Coronary artery (tissue), 2 donors: ENCODE measurements at regions not wholly inside any gene's neighbourhood (a gene's known extent, or its start where the extent isn't known, plus 50 kb on each side); places are given as distances from the start of the nearest gene placed in this dataset.

Experiments
- DNase-seq: peaks from one replicate; pipeline ENCODE4 v3.0.0-alpha.2; 2017; ENCODE audit warnings: low spot score
- H3K27ac ChIP-seq, 2 donors: fragments of 200-600 bp; sonication (generic); one replicate each; pipeline ENCODE4 v1.5.1; 2016 to 2019
- H3K4me3 ChIP-seq: fragments of 200-600 bp; sonication (generic); 2 replicates; pipeline ENCODE4 v1.5.1; 2016; ENCODE audit warnings: mild to moderate bottlenecking, moderate library complexity
- TF ChIP-seq, protein P1 (sequence below): fragments of 200-600 bp; sonication (generic); IDR thresholded peaks from one replicate; pipeline ENCODE4 v1.5.1; 2019; ENCODE audit warnings: antibody characterized with exemption

DNA sequence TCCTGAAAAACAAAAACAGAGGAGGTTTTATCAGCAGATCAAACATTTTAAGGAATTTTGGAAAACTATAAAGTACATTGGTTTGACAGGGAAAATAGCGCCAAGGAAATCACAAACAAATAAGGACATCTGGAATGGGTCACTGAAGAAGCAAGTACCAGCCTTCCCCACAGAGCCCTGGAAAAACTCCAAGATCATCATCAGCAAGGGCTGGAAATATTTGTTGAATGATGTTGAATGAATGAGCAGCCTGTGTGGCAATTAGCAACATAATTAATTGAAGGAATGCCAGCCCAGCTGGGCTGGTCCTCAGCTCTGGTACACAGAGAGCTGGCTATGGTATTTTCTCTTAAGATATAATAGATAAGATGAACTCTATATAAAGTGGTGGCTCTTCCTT is 290.4 kb downstream of the HS3ST3A1 start:
- DNase-seq, result no peak
- H3K4me3 ChIP-seq, result no peak overlapping the region
- H3K27ac ChIP-seq, result no peak overlapping the region
- TF ChIP-seq, protein P1, sequence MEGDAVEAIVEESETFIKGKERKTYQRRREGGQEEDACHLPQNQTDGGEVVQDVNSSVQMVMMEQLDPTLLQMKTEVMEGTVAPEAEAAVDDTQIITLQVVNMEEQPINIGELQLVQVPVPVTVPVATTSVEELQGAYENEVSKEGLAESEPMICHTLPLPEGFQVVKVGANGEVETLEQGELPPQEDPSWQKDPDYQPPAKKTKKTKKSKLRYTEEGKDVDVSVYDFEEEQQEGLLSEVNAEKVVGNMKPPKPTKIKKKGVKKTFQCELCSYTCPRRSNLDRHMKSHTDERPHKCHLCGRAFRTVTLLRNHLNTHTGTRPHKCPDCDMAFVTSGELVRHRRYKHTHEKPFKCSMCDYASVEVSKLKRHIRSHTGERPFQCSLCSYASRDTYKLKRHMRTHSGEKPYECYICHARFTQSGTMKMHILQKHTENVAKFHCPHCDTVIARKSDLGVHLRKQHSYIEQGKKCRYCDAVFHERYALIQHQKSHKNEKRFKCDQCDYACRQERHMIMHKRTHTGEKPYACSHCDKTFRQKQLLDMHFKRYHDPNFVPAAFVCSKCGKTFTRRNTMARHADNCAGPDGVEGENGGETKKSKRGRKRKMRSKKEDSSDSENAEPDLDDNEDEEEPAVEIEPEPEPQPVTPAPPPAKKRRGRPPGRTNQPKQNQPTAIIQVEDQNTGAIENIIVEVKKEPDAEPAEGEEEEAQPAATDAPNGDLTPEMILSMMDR, result no peak

DNA sequence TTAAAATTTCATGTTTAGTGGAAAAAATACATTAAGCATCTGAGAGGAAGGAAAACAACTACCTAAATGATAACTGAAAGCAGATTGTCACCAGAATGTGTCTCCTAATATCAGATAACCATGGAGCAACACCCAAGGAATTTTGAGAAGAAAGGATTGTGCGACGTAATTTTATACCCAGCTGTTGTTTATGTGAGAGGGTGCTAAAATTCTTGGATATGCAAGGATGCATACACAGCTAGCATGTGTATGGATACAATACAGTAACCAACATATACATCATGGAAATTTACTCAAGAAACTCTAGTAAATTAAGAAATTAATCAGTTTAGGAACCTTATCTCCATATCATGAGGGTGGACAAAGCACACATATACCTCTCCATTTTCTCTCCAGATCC is 290.9 kb downstream of the HS3ST3A1 start:
- TF ChIP-seq, protein P1, result no peak
- Histone ChIP-seq H3K4me3 (no peak overlapping the region), H3K27ac (no peak overlapping the region)
- DNase-seq, result no peak

DNA sequence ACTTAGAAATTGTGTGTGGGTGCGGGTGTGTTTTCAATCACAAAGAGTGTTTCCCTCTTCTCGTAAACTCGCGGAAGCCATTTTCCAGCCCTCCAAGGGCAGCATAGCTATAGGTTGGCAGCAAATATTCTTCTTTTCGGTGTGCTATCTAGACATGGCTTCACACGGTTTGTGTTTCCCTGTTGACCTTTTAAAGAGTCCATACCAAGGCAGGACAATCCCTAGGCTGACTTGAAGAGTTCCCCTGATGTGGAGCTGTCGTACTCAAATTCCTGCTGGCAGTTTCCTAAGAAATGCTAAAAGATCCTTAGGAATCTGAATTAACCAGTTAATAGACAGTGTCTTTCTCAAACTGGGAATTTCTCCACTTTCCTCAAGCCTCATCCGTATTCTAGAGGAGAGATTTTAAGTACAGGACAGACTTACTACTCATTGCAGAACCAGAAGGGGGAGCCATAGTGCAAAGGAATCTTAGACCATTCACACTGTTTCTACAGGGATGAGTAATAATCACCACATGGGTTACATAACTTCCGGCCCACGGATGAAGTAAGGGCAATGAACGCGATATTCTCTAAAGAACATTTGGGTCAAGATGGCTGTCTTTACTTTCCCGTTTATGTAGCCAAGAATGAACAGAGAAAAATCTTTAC is 288.6 kb upstream of the ELAC2 start:
- no peak overlapping the region for H3K27ac ChIP-seq
- TF ChIP-seq, protein P1, result no peak
- no peak for DNase-seq
- no peak overlapping the region for H3K4me3 ChIP-seq

DNA sequence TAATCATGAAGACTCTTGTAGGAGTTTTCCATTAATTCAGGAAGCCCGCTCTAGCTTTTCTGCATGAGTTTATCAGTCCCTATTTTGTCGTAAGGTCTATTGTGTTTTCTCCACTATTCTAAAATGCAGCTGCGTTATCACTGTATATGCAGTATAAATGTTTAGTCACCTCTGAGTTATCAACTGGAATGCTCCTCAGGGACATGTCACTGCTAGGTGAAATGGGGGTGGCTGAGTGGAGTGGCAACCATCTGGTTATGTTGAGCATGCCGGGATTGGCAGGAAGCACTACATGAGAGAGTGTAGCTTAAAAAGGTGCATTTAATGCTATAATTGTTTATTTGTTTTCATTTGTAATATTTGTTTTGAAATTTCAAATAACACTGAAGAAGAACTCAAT is 285.2 kb upstream of the ELAC2 start:
- no peak for DNase-seq
- Histone ChIP-seq H3K27ac (no peak overlapping the region), H3K4me3 (no peak overlapping the region)
- TF ChIP-seq, protein P1, result no peak

DNA sequence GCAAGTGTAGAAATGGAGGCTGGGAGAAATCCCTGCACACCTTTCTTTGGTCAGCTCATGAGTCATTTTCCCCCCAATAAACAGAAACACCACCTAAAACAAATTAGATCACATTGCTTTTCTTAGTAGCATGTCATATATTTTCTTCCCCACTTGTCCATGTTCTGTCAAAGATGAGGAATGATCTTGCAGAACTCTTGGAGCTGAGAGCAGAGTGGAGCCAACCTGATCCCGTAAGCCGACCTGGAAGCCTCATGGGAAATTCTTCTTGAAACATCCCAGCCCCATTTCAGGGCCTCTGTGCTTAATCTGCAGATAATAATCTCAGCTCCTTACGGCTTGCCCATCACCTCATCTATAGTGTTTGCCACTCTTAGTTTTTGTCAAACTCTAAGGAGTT is 284.6 kb upstream of the ELAC2 start:
- Histone ChIP-seq H3K4me3 (no peak overlapping the region), H3K27ac (no peak overlapping the region)
- DNase-seq, result no peak
- TF ChIP-seq, protein P1, result no peak

DNA sequence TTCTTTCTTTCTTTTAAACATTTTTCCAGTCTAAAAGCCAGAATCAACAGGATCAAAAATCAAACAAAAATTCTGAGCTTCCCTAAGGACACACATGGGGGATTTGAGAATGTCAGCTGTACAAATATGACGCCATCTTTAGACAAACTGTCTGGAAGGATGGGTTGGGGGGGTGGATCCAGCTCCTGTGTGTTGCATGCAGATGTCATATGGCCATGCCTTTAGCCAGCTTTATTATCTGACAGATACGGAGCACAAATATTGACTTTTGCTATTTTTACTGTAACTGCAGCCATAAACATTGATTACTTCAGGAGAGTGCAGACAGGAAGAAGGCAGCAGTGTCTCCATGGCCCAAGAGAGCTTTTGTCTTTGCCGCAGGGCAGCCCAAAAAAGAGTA is 279.4 kb upstream of the ELAC2 start:
- H3K4me3 ChIP-seq, result no peak overlapping the region
- H3K27ac ChIP-seq, result no peak overlapping the region
- TF ChIP-seq, protein P1, result no peak
- no peak for DNase-seq

DNA sequence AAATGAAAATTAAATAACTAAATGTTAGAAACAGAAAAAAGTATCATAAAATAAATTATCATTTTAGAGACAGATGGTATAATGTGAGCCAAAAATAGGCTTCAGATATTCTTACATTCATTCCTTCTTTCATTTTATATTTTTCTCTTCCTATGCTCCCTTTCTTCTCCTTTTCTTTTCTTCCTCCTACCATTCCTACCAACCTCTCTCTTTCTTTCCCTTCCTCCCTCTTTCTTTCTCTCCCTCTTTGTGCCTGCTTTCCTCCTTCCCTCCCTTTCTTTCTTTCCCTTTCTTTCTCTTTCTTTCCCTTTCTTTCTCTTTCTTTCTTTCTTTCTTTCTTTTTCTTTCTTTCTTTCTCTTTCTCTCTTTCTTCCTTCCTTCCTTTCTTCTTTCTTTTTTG is 275.6 kb upstream of the ELAC2 start:
- TF ChIP-seq, protein P1, result no peak
- no peak overlapping the region for H3K27ac ChIP-seq
- DNase-seq, result no peak
- H3K4me3 ChIP-seq, result no peak overlapping the region
